Right lobe of liver (tissue), 6 donors: ENCODE measurements at regions not wholly inside any gene's neighbourhood (a gene's known extent, or its start where the extent isn't known, plus 50 kb on each side); places are given as distances from the start of the nearest gene placed in this dataset.
"Not testable (repeated sequence)": the region's sequence is repeated elsewhere in the genome, so short reads cannot be mapped to it uniquely, and the experiment has no call there.

ENCODE experiments used
- ATAC-seq, 4 donors: fragments of 200-7000 bp; cut with Tn5 transposase; one replicate each; pipeline ENCODE4 v1.9.1; 2020; ENCODE audit warnings: mild to moderate bottlenecking in 4 of 4, moderate library complexity in 4 of 4
- DNase-seq, 3 donors: peaks; one replicate each; pipeline ENCODE4 v3.0.0-alpha.2; 2020
- H3K27ac ChIP-seq, 3 donors: fragments of 200-600 bp; one replicate each; pipeline ENCODE4 v1.8.0; 2022
- H3K27me3 ChIP-seq, 2 donors: fragments of 200-600 bp; one replicate each; pipeline ENCODE4 v1.8.0; 2022
- H3K36me3 ChIP-seq, 4 donors: fragments of 200-600 bp; sonication (generic) in 1 of 4; one replicate each; pipeline versions ENCODE4 v1.5.1 to v1.8.0; 2017 to 2022; ENCODE audit warnings: control low read depth in 1 of 4
- H3K4me1 ChIP-seq, 4 donors: fragments of 200-600 bp; sonication (generic) in 1 of 4; one replicate each; pipeline versions ENCODE4 v1.5.1 to v1.8.0; 2017 to 2022; ENCODE audit warnings: control low read depth in 1 of 4
- H3K4me3 ChIP-seq, 3 donors: fragments of 200-600 bp; one replicate each; pipeline ENCODE4 v1.8.0; 2022
- H3K9me3 ChIP-seq, 4 donors: fragments of 200-600 bp; sonication (generic) in 1 of 4; one replicate each; pipeline versions ENCODE4 v1.5.1 to v1.8.0; 2017 to 2022; ENCODE audit warnings: control low read depth in 1 of 4
- CTCF ChIP-seq, 4 donors: fragments of 200-600 bp in 3 of 4; fragments of 450-650 bp in 1 of 4; IDR thresholded peaks; one replicate each; pipeline versions ENCODE4 v1.5.1 to v1.8.0; 2016 to 2022; ENCODE audit warnings: antibody characterized with exemption in 4 of 4, mild to moderate bottlenecking in 2 of 4
- POLR2A ChIP-seq: fragments of 450-650 bp; IDR thresholded peaks from one replicate; pipeline ENCODE4 v1.6.1; 2017; ENCODE audit warnings: antibody characterized with exemption, mild to moderate bottlenecking
- WGBS: methylation state at CpG from one replicate; pipeline ENCODE4 v1.1.6; 2018; ENCODE audit warnings: low coverage, low lambda C conversion rate; ENCODE audit not compliant: insufficient coverage; ENCODE audit errors: missing lambda C conversion rate; 5-methylcytosine and 5-hydroxymethylcytosine counted together
- intact Hi-C, 2 donors: fragments of 100-400 bp; cut with DNase I; formaldehyde crosslinking; loops; one replicate each; pipeline versions ENCODE4 v1.11.2 to v1.14.1; 2022
- donor health status: DM: no; HTN: yes; CAD: no.
- donor health status: DM: no; HTN: no; CAD: no.
- donor health status: DM: no; HTN: no; CAD: no.
- donor health status: DM: no; HTN: yes; CAD: no.
- donor health status: DM: no; HTN: yes; CAD: no.

GRCh38 chrX:33908898-33909297, 223.2 kb downstream of the FAM47A start:
- intact Hi-C loops = no loop called here
- TF ChIP-seq POLR2A (no peak), CTCF (IDR thresholded peaks at IDR 0.05) (no peak)
- no peaks in the 10 kb centered on the region for H3K9me3 ChIP-seq
- H3K4me3 ChIP-seq = no peak overlapping the region
- 26% methylated on average over 5 of the region's 5 CpGs for WGBS
- ATAC-seq (no peak), DNase-seq (no peak)
- H3K36me3 ChIP-seq = no peaks in the 10 kb centered on the region
- H3K4me1 ChIP-seq = no peaks in the 10 kb centered on the region
- H3K27ac ChIP-seq = no peak overlapping the region
- no peaks in the 10 kb centered on the region for H3K27me3 ChIP-seq

GRCh38 chrX:33908074-33908473, 224.0 kb downstream of the FAM47A start:
- Histone ChIP-seq H3K9me3 (no peaks in the 10 kb centered on the region), H3K36me3 (no peaks in the 10 kb centered on the region), H3K27me3 (no peaks in the 10 kb centered on the region), H3K4me1 (no peaks in the 10 kb centered on the region), H3K27ac (no peak overlapping the region), H3K4me3 (no peak overlapping the region)
- ATAC-seq = no peak
- intact Hi-C loops = no loop called here
- no peak for TF ChIP-seq POLR2A
- no peak for TF ChIP-seq CTCF (IDR thresholded peaks at IDR 0.05)
- no peak for DNase-seq

- 27% methylated on average over 2 of the region's 2 CpGs for WGBS
- no peak for DNase-seq
- TF ChIP-seq CTCF (IDR thresholded peaks at IDR 0.05) (no peak), POLR2A (no peak)
- no peak for ATAC-seq
- H3K9me3 ChIP-seq = no peaks in the 10 kb centered on the region
- no peak overlapping the region for H3K4me3 ChIP-seq
- H3K4me1 ChIP-seq = no peaks in the 10 kb centered on the region
- no peak overlapping the region for H3K27ac ChIP-seq
- no peaks in the 10 kb centered on the region for H3K36me3 ChIP-seq
- intact Hi-C loops = no loop called here
- H3K27me3 ChIP-seq = no peaks in the 10 kb centered on the region
These were observed 225.1 kb downstream of the FAM47A start for GRCh38 chrX:33906971-33907370.

GRCh38 chrX:33892670-33893069, 239.4 kb downstream of the FAM47A start:
- no peak for DNase-seq
- no peak for ATAC-seq
- WGBS = 18% methylated on average over 2 of the region's 2 CpGs
- intact Hi-C loops = no loop called here
- H3K4me3 ChIP-seq = no peak overlapping the region
- H3K36me3 ChIP-seq = no peaks in the 10 kb centered on the region
- no peaks in the 10 kb centered on the region for H3K9me3 ChIP-seq
- H3K27me3 ChIP-seq = no peaks in the 10 kb centered on the region
- H3K4me1 ChIP-seq = no peaks in the 10 kb centered on the region
- TF ChIP-seq POLR2A = no peak
- no peak for TF ChIP-seq CTCF (IDR thresholded peaks at IDR 0.05)
- no peak overlapping the region for H3K27ac ChIP-seq

GRCh38 chrX:33855251-33855650, 276.9 kb downstream of the FAM47A start:
- no peak overlapping the region for H3K27ac ChIP-seq
- no peaks in the 10 kb centered on the region for H3K36me3 ChIP-seq
- no peak for TF ChIP-seq CTCF (IDR thresholded peaks at IDR 0.05)
- no peak for TF ChIP-seq POLR2A
- DNase-seq = no peak
- no peaks in the 10 kb centered on the region for H3K9me3 ChIP-seq
- no peaks in the 10 kb centered on the region for H3K4me1 ChIP-seq
- no peak overlapping the region for H3K4me3 ChIP-seq
- intact Hi-C loops = no loop called here
- ATAC-seq = no peak
- H3K27me3 ChIP-seq = peaks cover 0 to 5% of the 10 kb centered on the region in 2 donors

- WGBS = 61% methylated on average over 4 of the region's 4 CpGs
- H3K4me1 ChIP-seq, H3K27ac ChIP-seq, ATAC-seq, H3K9me3 ChIP-seq, intact Hi-C loops, H3K4me3 ChIP-seq, H3K36me3 ChIP-seq, DNase-seq, H3K27me3 ChIP-seq: not testable (repeated sequence)
These were observed 280.0 kb downstream of the FAM47A start for GRCh38 chrX:33852146-33852545.
